Adrenal gland (tissue), 5 donors: ENCODE measurements at regions not wholly inside any gene's neighbourhood (a gene's known extent, or its start where the extent isn't known, plus 50 kb on each side); places are given as distances from the start of the nearest gene placed in this dataset.

Experiments
- POLR2A ChIP-seq, 2 donors: fragments of 450-650 bp; IDR thresholded peaks; one replicate each; pipeline ENCODE4 v1.6.1; 2017; ENCODE audit warnings: antibody characterized with exemption in 2 of 2, mild to moderate bottlenecking in 2 of 2, moderate library complexity in 1 of 2
- TF ChIP-seq, protein P1 (sequence below), 6 experiments: fragments of 450-650 bp in 4 of 6; fragments of 200-600 bp in 2 of 6; sonication (generic) in 1 of 6; IDR thresholded peaks; 1 replicate in 5 of 6; 2 replicates in 1 of 6; pipeline versions ENCODE4 v1.5.1 to v1.8.0; 2016 to 2021; ENCODE audit warnings: antibody characterized with exemption in 6 of 6, mild to moderate bottlenecking in 2 of 6, moderate library complexity in 1 of 6
- donor health status: DM: no; HTN: no; CAD: no.

DNA sequence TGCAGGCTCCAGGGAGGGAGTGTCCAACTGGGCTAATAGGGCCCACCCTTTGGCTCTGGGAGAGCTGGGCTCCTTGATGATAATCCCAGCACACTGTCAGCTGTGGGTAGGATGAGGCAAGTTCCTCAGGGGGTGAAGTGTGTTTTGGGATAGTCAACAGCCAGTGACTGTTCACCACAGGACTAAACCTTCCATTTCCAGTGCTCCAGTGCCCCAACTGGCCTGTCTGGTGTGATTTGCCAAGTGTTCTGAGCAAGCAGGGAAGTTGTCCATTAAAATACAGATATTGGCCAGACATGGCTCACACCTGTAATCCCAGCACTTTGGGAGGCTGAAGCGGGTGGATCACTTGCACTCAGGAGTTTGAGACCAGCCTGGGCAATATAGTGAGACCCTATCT lies 150.9 kb downstream of the TM9SF2 start:
- no peak for TF ChIP-seq POLR2A (IDR thresholded peaks at IDR 0.05)
- TF ChIP-seq, protein P1, sequence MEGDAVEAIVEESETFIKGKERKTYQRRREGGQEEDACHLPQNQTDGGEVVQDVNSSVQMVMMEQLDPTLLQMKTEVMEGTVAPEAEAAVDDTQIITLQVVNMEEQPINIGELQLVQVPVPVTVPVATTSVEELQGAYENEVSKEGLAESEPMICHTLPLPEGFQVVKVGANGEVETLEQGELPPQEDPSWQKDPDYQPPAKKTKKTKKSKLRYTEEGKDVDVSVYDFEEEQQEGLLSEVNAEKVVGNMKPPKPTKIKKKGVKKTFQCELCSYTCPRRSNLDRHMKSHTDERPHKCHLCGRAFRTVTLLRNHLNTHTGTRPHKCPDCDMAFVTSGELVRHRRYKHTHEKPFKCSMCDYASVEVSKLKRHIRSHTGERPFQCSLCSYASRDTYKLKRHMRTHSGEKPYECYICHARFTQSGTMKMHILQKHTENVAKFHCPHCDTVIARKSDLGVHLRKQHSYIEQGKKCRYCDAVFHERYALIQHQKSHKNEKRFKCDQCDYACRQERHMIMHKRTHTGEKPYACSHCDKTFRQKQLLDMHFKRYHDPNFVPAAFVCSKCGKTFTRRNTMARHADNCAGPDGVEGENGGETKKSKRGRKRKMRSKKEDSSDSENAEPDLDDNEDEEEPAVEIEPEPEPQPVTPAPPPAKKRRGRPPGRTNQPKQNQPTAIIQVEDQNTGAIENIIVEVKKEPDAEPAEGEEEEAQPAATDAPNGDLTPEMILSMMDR (IDR thresholded peaks at IDR 0.05): no peak
